IMR-90 (cell line): ENCODE measurements at regions not wholly inside any gene's neighbourhood (a gene's known extent, or its start where the extent isn't known, plus 50 kb on each side); places are given as distances from the start of the nearest gene placed in this dataset.

Experiments
- ATAC-seq: fragments of 200-7000 bp; cut with Tn5 transposase; 2 replicates; pipeline ENCODE4 v1.9.1; 2020; ENCODE audit warnings: low read depth, mild to moderate bottlenecking, moderate library complexity
- BruUV-seq: library from RNA; stranded (reverse); fragments of 400-500 nt; replicated peaks from 2 replicates; lab custom pipeline; 2021; lab: Mats Ljungman, UMichigan
- CTCF ChIA-PET: fragments of 300-600 bp; formaldehyde crosslinking; extraction: SDS; loops from one replicate; lab custom pipeline; 2021; ENCODE audit warnings: antibody characterized with exemption; lab: Yijun Ruan, JAX
- POLR2A ChIA-PET: fragments of 300-600 bp; sonication (Branson Sonifier 250); formaldehyde crosslinking; loops from one replicate; lab custom pipeline; 2022; ENCODE audit warnings: antibody characterized with exemption; ENCODE audit not compliant: unreplicated experiment; lab: Charles Lee
- DNase-seq: peaks from one replicate; pipeline ENCODE4 v3.0.0; 2013
- H2AFZ ChIP-seq: replicated peaks from 2 replicates; pipeline ENCODE3; 2013; ENCODE audit warnings: low read length, mild to moderate bottlenecking; ENCODE audit not compliant: poor library complexity
- H2AK5ac ChIP-seq: 2 replicates; pipeline ENCODE4 v1.6.1; 2013; ENCODE audit warnings: low read depth, low read length, inconsistent platforms
- H2AK9ac ChIP-seq: replicated peaks from 2 replicates; pipeline ENCODE3; 2013; ENCODE audit warnings: mild to moderate bottlenecking, low read depth, low read length, moderate library complexity; ENCODE audit not compliant: poor library complexity
- H2BK120ac ChIP-seq: 2 replicates; pipeline ENCODE4 v1.6.1; 2013; ENCODE audit warnings: low read depth, low read length, inconsistent platforms
- H2BK15ac ChIP-seq: 3 replicates; pipeline ENCODE4 v1.6.1; 2013; ENCODE audit warnings: low read depth, low read length, inconsistent platforms
- H2BK20ac ChIP-seq: 2 replicates; pipeline ENCODE4 v1.6.1; 2013; ENCODE audit warnings: low read depth, mild to moderate bottlenecking, inconsistent platforms, low read length, moderate library complexity
- H2BK5ac ChIP-seq: 2 replicates; pipeline ENCODE4 v1.6.1; 2013; ENCODE audit warnings: mild to moderate bottlenecking, low read depth, low read length, inconsistent platforms; ENCODE audit not compliant: poor library complexity, severe bottlenecking
- H3K14ac ChIP-seq: replicated peaks from 2 replicates; pipeline ENCODE4 v1.6.1; 2013; ENCODE audit warnings: low read depth, low read length, inconsistent platforms
- H3K18ac ChIP-seq: 2 replicates; pipeline ENCODE4 v1.6.1; 2013; ENCODE audit warnings: low read depth, low read length, control low read depth
- H3K23ac ChIP-seq: 2 replicates; pipeline ENCODE4 v1.6.1; 2013; ENCODE audit warnings: low read depth, low read length, inconsistent platforms
- H3K27ac ChIP-seq: 2 replicates; pipeline ENCODE4 v1.5.1; 2013; ENCODE audit warnings: mild to moderate bottlenecking, control low read depth, low read length; ENCODE audit not compliant: insufficient read depth
- H3K27me3 ChIP-seq: 2 replicates; pipeline ENCODE4 v1.6.1; 2013; ENCODE audit warnings: low read length; ENCODE audit not compliant: control insufficient read depth, insufficient read depth
- H3K36me3 ChIP-seq: 2 replicates; pipeline ENCODE4 v1.6.1; 2013; ENCODE audit warnings: low read length, mixed read lengths; ENCODE audit not compliant: control insufficient read depth, insufficient read depth
- H3K4ac ChIP-seq: 2 replicates; pipeline ENCODE4 v1.6.1; 2013; ENCODE audit warnings: low read depth, low read length, inconsistent platforms
- H3K4me1 ChIP-seq: 2 replicates; pipeline ENCODE4 v1.6.1; 2013; ENCODE audit warnings: low read length, mixed read lengths; ENCODE audit not compliant: control insufficient read depth, insufficient read depth
- H3K4me2 ChIP-seq: 2 replicates; pipeline ENCODE4 v1.6.1; 2013; ENCODE audit warnings: low read depth, mild to moderate bottlenecking, control low read depth, low read length, moderate library complexity
- H3K4me3 ChIP-seq: 2 replicates; pipeline ENCODE4 v1.5.1; 2013; ENCODE audit warnings: low read depth, mild to moderate bottlenecking, control low read depth, low read length, moderate library complexity; ENCODE audit not compliant: insufficient read depth
- H3K56ac ChIP-seq: 2 replicates; pipeline ENCODE4 v1.6.1; 2013; ENCODE audit warnings: low read length, inconsistent platforms; ENCODE audit not compliant: insufficient read depth; ENCODE audit errors: extremely low read depth
- H3K79me1 ChIP-seq, 2 experiments: 2 replicates each; pipeline ENCODE4 v1.6.1; 2013; ENCODE audit warnings: low read length in 2 of 2, inconsistent platforms in 1 of 2, low read depth in 1 of 2
- H3K9ac ChIP-seq: 2 replicates; pipeline ENCODE4 v1.6.1; 2013; ENCODE audit warnings: low read depth, low read length, control low read depth
- H3K9me1 ChIP-seq: 2 replicates; pipeline ENCODE4 v1.6.1; 2013; ENCODE audit warnings: low read length, inconsistent platforms; ENCODE audit not compliant: insufficient read depth
- H3K9me3 ChIP-seq: 2 replicates; pipeline ENCODE4 v1.6.1; 2013; ENCODE audit warnings: low read length; ENCODE audit not compliant: control insufficient read depth, insufficient read depth
- H4K20me1 ChIP-seq: 2 replicates; pipeline ENCODE4 v1.6.1; 2013; ENCODE audit warnings: low read length, inconsistent platforms; ENCODE audit not compliant: insufficient read depth
- H4K5ac ChIP-seq: 2 replicates; pipeline ENCODE4 v1.6.1; 2013; ENCODE audit warnings: mild to moderate bottlenecking, low read depth, low read length, control low read depth
- H4K8ac ChIP-seq, 2 experiments: 2 replicates each; pipeline ENCODE4 v1.6.1; 2013; ENCODE audit warnings: low read depth in 2 of 2, low read length in 2 of 2, control low read depth in 1 of 2, inconsistent platforms in 1 of 2
- H4K91ac ChIP-seq: 2 replicates; pipeline ENCODE4 v1.6.1; 2013; ENCODE audit warnings: low read depth, low read length, inconsistent platforms; ENCODE audit not compliant: insufficient read depth
- MXI1 ChIP-seq: IDR thresholded peaks from 2 replicates; pipeline ENCODE4 v1.6.1; 2012; ENCODE audit warnings: low read depth, mild to moderate bottlenecking, low read length, moderate library complexity, borderline replicate concordance
- RAD21 ChIP-seq: IDR thresholded peaks from 2 replicates; pipeline ENCODE4 v1.6.1; 2012; ENCODE audit warnings: low read length, improper control_type of control experiment
- SMC3 ChIP-seq: fragments of 150-350 bp; IDR thresholded peaks from 2 replicates; pipeline ENCODE4 v1.6.1; 2016; ENCODE audit warnings: low read depth, mild to moderate bottlenecking, antibody characterized with exemption, low read length, moderate library complexity
- WGBS, 2 experiments: methylation state at CpG; one replicate each; pipeline versions ENCODE4 v1.1.5 to v1.1.7; 2013; ENCODE audit warnings: missing lambda C conversion rate in 2 of 2; ENCODE audit not compliant: insufficient read length in 1 of 2; ENCODE audit errors: extremely low coverage in 2 of 2; 5-methylcytosine and 5-hydroxymethylcytosine counted together
- dilution Hi-C: fragments of 300-500 bp; cut with HindIII; formaldehyde crosslinking; loops from one replicate; pipeline ENCODE4 v1.14.3; 2018; ENCODE audit warnings: low sequenced_read_pairs; ENCODE audit not compliant: unreplicated experiment
- in situ Hi-C: fragments of 300-500 bp; cut with MboI; formaldehyde crosslinking; loops from 3 replicates; pipeline ENCODE4 v1.14.3; 2019; ENCODE audit warnings: low sequenced_read_pairs, inconsistent platforms, mixed read lengths
- intact Hi-C: fragments of 100-400 bp; cut with micrococcal nuclease; formaldehyde crosslinking; loops from 2 replicates; pipeline ENCODE4 v1.10.0; 2022

GRCh38 chr10:88120599-88121333 lies 257.3 kb downstream of the PTEN start:
- in situ Hi-C loops = no loop called here
- POLR2A ChIA-PET = no interaction called here

More at GRCh38 chr10:88120599-88121333, 257.3 kb downstream of the PTEN start:
- H3K9me1 ChIP-seq = peaks cover 7% of the 10 kb centered on the region
- peak overlapping the region; percentile 32; the same call in 1 of the 2 replicates for H4K91ac ChIP-seq
- WGBS, 2 experiments = no CpG with 5 or more reads among the region's 5 CpGs
- no peaks in the 10 kb centered on the region for H3K36me3 ChIP-seq
- no peak overlapping the region for H2BK120ac ChIP-seq
- H3K4ac ChIP-seq = no peak overlapping the region
- no peak overlapping the region for H2AFZ ChIP-seq
- no peak overlapping the region for H2BK20ac ChIP-seq
- CTCF ChIA-PET = interaction anchor here (0.6 kb wide), 1 partner anchor 71 kb away, joined by 3 read pairs; no protein-coding TSS in a partner anchor
- no peak overlapping the region for H4K5ac ChIP-seq
- peaks cover 14% of the 10 kb centered on the region; the same call in 1 of the 2 replicates for H3K4me1 ChIP-seq
- H2BK15ac ChIP-seq = no peak overlapping the region
- intact Hi-C loops = no loop called here
- H3K4me2 ChIP-seq = no peak overlapping the region
- H3K9me3 ChIP-seq = no peaks in the 10 kb centered on the region
- no peak overlapping the region for H3K14ac ChIP-seq
- H3K18ac ChIP-seq = no peak overlapping the region
- 0 out of 2 replicates have a peak overlapping the region, but pooled peaks have one; percentile 27 for H2AK5ac ChIP-seq
- DNase-seq (no peak), ATAC-seq (no peak)
- no peak overlapping the region for H2AK9ac ChIP-seq
- dilution Hi-C loops = no loop called here
- H3K23ac ChIP-seq = no peak overlapping the region
- BruUV-seq = no TSS peak
- H3K27ac ChIP-seq = no peak overlapping the region
- no peaks in the 10 kb centered on the region for H3K27me3 ChIP-seq
- H2BK5ac ChIP-seq = no peak overlapping the region
- no peak overlapping the region for H4K8ac ChIP-seq
- no peak overlapping the region for H3K9ac ChIP-seq
- peaks cover 3% of the 10 kb centered on the region; the same call in 1 of the 2 replicates for H4K20me1 ChIP-seq
- H3K79me1 ChIP-seq = no peaks in the 10 kb centered on the region
- no peak overlapping the region for H3K4me3 ChIP-seq
- no peak for TF ChIP-seq MXI1
- no peak for TF ChIP-seq RAD21
- TF ChIP-seq SMC3 = no peak
- no peak overlapping the region for H3K56ac ChIP-seq
